GM12878 (cell line): ENCODE measurements at regions not wholly inside any gene's neighbourhood (a gene's known extent, or its start where the extent isn't known, plus 50 kb on each side); places are given as distances from the start of the nearest gene placed in this dataset.

Source experiments
- ATAC-seq: fragments of 200-7000 bp; cut with Tn5 transposase; 3 replicates; pipeline ENCODE4 v1.9.1; 2020; ENCODE audit warnings: mild to moderate bottlenecking, moderate library complexity
- BruUV-seq: library from RNA; stranded (reverse); fragments of 400-500 nt; replicated peaks from 2 replicates; lab custom pipeline; 2021; lab: Mats Ljungman, UMichigan
- CTCF ChIA-PET: fragments of 300-600 bp; sonication (Branson Sonifier 250); formaldehyde crosslinking; extraction: SDS; loops from one replicate; lab custom pipeline; 2021; ENCODE audit warnings: inconsistent platforms; lab: Yijun Ruan, JAX
- POLR2A ChIA-PET: fragments of 350-600 bp; formaldehyde crosslinking; extraction: SDS; loops from one replicate; lab custom pipeline; 2021; ENCODE audit warnings: inconsistent platforms; lab: Charles Lee
- RAD21 ChIA-PET: fragments of 300-600 bp; sonication (Branson Sonifier 250); formaldehyde crosslinking; loops from one replicate; lab custom pipeline; 2023; ENCODE audit warnings: antibody characterized with exemption; ENCODE audit not compliant: unreplicated experiment; lab: Charles Lee
- SMC1A ChIA-PET: fragments of 300-600 bp; sonication (Branson Sonifier 250); formaldehyde crosslinking; loops from one replicate; lab custom pipeline; 2023; ENCODE audit not compliant: unreplicated experiment, uncharacterized antibody; lab: Charles Lee
- DNase-seq: peaks from one replicate; pipeline ENCODE4 v3.0.0-alpha.2; 2011; ENCODE audit warnings: low read depth, low spot score
- FAIRE-seq: peaks from 3 replicates; lab custom pipeline; 2011; peaks lifted over from hg19 to GRCh38; lab: Jason Lieb, UNC
- H2AFZ ChIP-seq: 2 replicates; pipeline ENCODE4 v1.6.0; 2011; ENCODE audit warnings: low read depth, low read length, control low read depth; ENCODE audit not compliant: control insufficient read depth
- H3K27ac ChIP-seq: 2 replicates; pipeline ENCODE4 v1.5.1; 2011; ENCODE audit warnings: control low read depth; ENCODE audit not compliant: control insufficient read depth, insufficient read depth
- H3K27me3 ChIP-seq, 2 experiments: replicated peaks in 1 of 2; 2 replicates each; pipeline versions ENCODE4 v1.6.0 to v1.6.1; 2011; ENCODE audit warnings: low read length in 1 of 2; ENCODE audit not compliant: control insufficient read depth in 2 of 2, insufficient read depth in 2 of 2
- H3K36me3 ChIP-seq, 2 experiments: 2 replicates each; pipeline ENCODE4 v1.5.1; 2011; ENCODE audit warnings: low read length in 1 of 2; ENCODE audit not compliant: control insufficient read depth in 2 of 2, insufficient read depth in 2 of 2
- H3K4me1 ChIP-seq: 2 replicates; pipeline ENCODE4 v1.6.1; 2011; ENCODE audit warnings: mild to moderate bottlenecking, low read length, moderate library complexity, mixed read lengths; ENCODE audit not compliant: control insufficient read depth, insufficient read depth
- H3K4me2 ChIP-seq: 2 replicates; pipeline ENCODE4 v1.6.0; 2011; ENCODE audit warnings: control low read depth; ENCODE audit not compliant: control insufficient read depth, insufficient read depth
- H3K4me3 ChIP-seq: fragments of 200-600 bp; sonication (generic); 2 replicates; pipeline ENCODE4 v1.5.1; 2016
- H3K79me2 ChIP-seq: 2 replicates; pipeline ENCODE4 v1.6.0; 2011; ENCODE audit warnings: low read length; ENCODE audit not compliant: control insufficient read depth, insufficient read depth
- H3K9ac ChIP-seq: 2 replicates; pipeline ENCODE4 v1.8.0; 2011; ENCODE audit warnings: low read length, control low read depth, mixed read lengths; ENCODE audit not compliant: control insufficient read depth, insufficient read depth
- H3K9me3 ChIP-seq: replicated peaks from 3 replicates; pipeline ENCODE4 v1.5.1; 2011; ENCODE audit warnings: mild to moderate bottlenecking, low read length; ENCODE audit not compliant: control insufficient read depth, insufficient read depth
- H4K20me1 ChIP-seq: 2 replicates; pipeline ENCODE4 v1.6.0; 2011; ENCODE audit not compliant: control insufficient read depth, insufficient read depth
- BHLHE40 ChIP-seq, 2 experiments: fragments of 450-650 bp in 1 of 2; IDR thresholded peaks; 2 replicates each; pipeline ENCODE4 v1.6.1; 2011 to 2017; ENCODE audit warnings: low read depth in 2 of 2, borderline replicate concordance in 1 of 2, improper control_type of control experiment in 1 of 2, low read length in 1 of 2, mild to moderate bottlenecking in 1 of 2
- CBFB ChIP-seq: IDR thresholded peaks from 2 replicates; pipeline ENCODE4 v1.6.1; 2016; ENCODE audit warnings: antibody characterized with exemption, low read depth
- CREM ChIP-seq: IDR thresholded peaks from 2 replicates; pipeline ENCODE4 v1.6.1; 2014; ENCODE audit warnings: antibody characterized with exemption, low read depth
- FOXK2 ChIP-seq: fragments of 450-650 bp; IDR thresholded peaks from 2 replicates; pipeline ENCODE4 v1.6.1; 2017; ENCODE audit warnings: mild to moderate bottlenecking, moderate library complexity
- HDGF ChIP-seq: fragments of 450-650 bp; IDR thresholded peaks from 2 replicates; pipeline ENCODE4 v1.6.1; 2016; ENCODE audit warnings: antibody characterized with exemption
- JUNB ChIP-seq: IDR thresholded peaks from 2 replicates; pipeline ENCODE4 v1.6.1; 2016; ENCODE audit warnings: antibody characterized with exemption, mild to moderate bottlenecking
- NBN ChIP-seq: fragments of 450-650 bp; IDR thresholded peaks from 2 replicates; pipeline ENCODE4 v1.6.1; 2016
- NFXL1 ChIP-seq: fragments of 450-650 bp; IDR thresholded peaks from 2 replicates; pipeline ENCODE4 v1.6.1; 2017; ENCODE audit warnings: antibody characterized with exemption, mild to moderate bottlenecking, borderline replicate concordance
- NR2F1 ChIP-seq: fragments of 450-650 bp; conservative IDR thresholded peaks from 2 replicates; pipeline ENCODE4 v1.6.1; 2017; ENCODE audit warnings: mild to moderate bottlenecking
- NRF1 ChIP-seq: conservative IDR thresholded peaks from 2 replicates; pipeline ENCODE4 v1.6.1; 2011; ENCODE audit warnings: mild to moderate bottlenecking, low read depth, low read length, improper control_type of control experiment
- POLR2AphosphoS5 ChIP-seq: IDR thresholded peaks from 2 replicates; pipeline ENCODE4 v1.6.1; 2011; ENCODE audit warnings: mild to moderate bottlenecking, low read length, inconsistent platforms
- POU2F2 ChIP-seq: IDR thresholded peaks from 3 replicates; pipeline ENCODE4 v1.6.1; 2011; ENCODE audit warnings: low read depth, mild to moderate bottlenecking, low read length, borderline replicate concordance
- RAD51 ChIP-seq: fragments of 450-650 bp; IDR thresholded peaks from 2 replicates; pipeline ENCODE4 v1.6.1; 2016; ENCODE audit warnings: moderate library complexity, mild to moderate bottlenecking, inconsistent platforms
- RELA ChIP-seq: fragments of 450-650 bp; IDR thresholded peaks from 2 replicates; pipeline ENCODE4 v1.8.0; 2014; ENCODE audit warnings: borderline replicate concordance; ENCODE audit not compliant: partially characterized antibody
- SREBF1 ChIP-seq: IDR thresholded peaks from 2 replicates; pipeline ENCODE4 v1.6.1; 2012; ENCODE audit warnings: mild to moderate bottlenecking, low read length
- USF2 ChIP-seq: IDR thresholded peaks from 2 replicates; pipeline ENCODE4 v1.6.1; 2011; ENCODE audit warnings: low read depth, low read length, improper control_type of control experiment, borderline replicate concordance
- ZSCAN29 ChIP-seq: fragments of 450-650 bp; IDR thresholded peaks from 2 replicates; pipeline ENCODE4 v1.6.1; 2017; ENCODE audit warnings: mild to moderate bottlenecking, moderate library complexity
- WGBS: methylation state at CpG from one replicate; pipeline ENCODE4 v1.1.6; 2016; ENCODE audit warnings: low lambda C conversion rate; ENCODE audit not compliant: insufficient replicate concordance, insufficient coverage; ENCODE audit errors: missing lambda C conversion rate; 5-methylcytosine and 5-hydroxymethylcytosine counted together
- in situ Hi-C: fragments of 300-500 bp; cut with MboI; formaldehyde crosslinking; loops from 9 replicates; pipeline ENCODE4 v1.14.3; 2018; ENCODE audit warnings: mixed read lengths
- intact Hi-C: fragments of 100-400 bp; cut with micrococcal nuclease; formaldehyde crosslinking; loops from one replicate; pipeline ENCODE4 v1.14.2; 2022; ENCODE audit not compliant: unreplicated experiment
- TF ChIP-seq, protein P1 (sequence below): fragments of 450-650 bp; IDR thresholded peaks from 2 replicates; pipeline ENCODE4 v1.6.1; 2017; ENCODE audit warnings: antibody characterized with exemption, mild to moderate bottlenecking, moderate library complexity

- ChIA-PET SMC1A (no interaction called here), RAD21 (no interaction called here), CTCF (no interaction called here), POLR2A (no interaction called here)
- Histone ChIP-seq H3K9me3 (no peaks in the 10 kb centered on the region; the same call in 1 of the 3 replicates), H3K9ac (no peak overlapping the region), H4K20me1 (no peaks in the 10 kb centered on the region), H3K4me3 (no peak overlapping the region), H3K27ac (no peak overlapping the region), H3K27me3 (no peaks in the 10 kb centered on the region), H2AFZ (no peak overlapping the region), H3K79me2 (no peaks in the 10 kb centered on the region), H3K4me2 (no peak overlapping the region), H3K36me3 (no peaks in the 10 kb centered on the region), H3K4me1 (no peaks in the 10 kb centered on the region)
- DNase-seq (no peak), FAIRE-seq (no peak), ATAC-seq (no peak)
- intact Hi-C loops (no loop called here), in situ Hi-C loops (no loop called here)
- no peak for TF ChIP-seq POU2F2
- no peak for TF ChIP-seq CREM
- no peak for TF ChIP-seq BHLHE40 (IDR thresholded peaks at IDR 0.05; ENCODE audit: borderline replicate concordance in 1 of 2, low read depth in 2 of 2, low read length in 1 of 2)
- TF ChIP-seq HDGF, result no peak
- no peak for TF ChIP-seq RELA
- no peak for TF ChIP-seq NR2F1
- no peak for TF ChIP-seq SREBF1
- TF ChIP-seq NRF1, result no peak
- TF ChIP-seq POLR2AphosphoS5, result no peak
- TF ChIP-seq NFXL1, result no peak
- no peak for TF ChIP-seq FOXK2
- TF ChIP-seq ZSCAN29, result no peak
- no peak for TF ChIP-seq RAD51
- no peak for TF ChIP-seq NBN
- no peak for TF ChIP-seq USF2
- TF ChIP-seq JUNB, result no peak
- TF ChIP-seq CBFB, result no peak
- TF ChIP-seq, protein P1, sequence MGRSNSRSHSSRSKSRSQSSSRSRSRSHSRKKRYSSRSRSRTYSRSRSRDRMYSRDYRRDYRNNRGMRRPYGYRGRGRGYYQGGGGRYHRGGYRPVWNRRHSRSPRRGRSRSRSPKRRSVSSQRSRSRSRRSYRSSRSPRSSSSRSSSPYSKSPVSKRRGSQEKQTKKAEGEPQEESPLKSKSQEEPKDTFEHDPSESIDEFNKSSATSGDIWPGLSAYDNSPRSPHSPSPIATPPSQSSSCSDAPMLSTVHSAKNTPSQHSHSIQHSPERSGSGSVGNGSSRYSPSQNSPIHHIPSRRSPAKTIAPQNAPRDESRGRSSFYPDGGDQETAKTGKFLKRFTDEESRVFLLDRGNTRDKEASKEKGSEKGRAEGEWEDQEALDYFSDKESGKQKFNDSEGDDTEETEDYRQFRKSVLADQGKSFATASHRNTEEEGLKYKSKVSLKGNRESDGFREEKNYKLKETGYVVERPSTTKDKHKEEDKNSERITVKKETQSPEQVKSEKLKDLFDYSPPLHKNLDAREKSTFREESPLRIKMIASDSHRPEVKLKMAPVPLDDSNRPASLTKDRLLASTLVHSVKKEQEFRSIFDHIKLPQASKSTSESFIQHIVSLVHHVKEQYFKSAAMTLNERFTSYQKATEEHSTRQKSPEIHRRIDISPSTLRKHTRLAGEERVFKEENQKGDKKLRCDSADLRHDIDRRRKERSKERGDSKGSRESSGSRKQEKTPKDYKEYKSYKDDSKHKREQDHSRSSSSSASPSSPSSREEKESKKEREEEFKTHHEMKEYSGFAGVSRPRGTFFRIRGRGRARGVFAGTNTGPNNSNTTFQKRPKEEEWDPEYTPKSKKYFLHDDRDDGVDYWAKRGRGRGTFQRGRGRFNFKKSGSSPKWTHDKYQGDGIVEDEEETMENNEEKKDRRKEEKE, result no peak
- WGBS, result 59% methylated on average over 5 of the region's 5 CpGs
- no TSS peak for BruUV-seq
Measured at GRCh38 chr13:111790621-111791020, 276.3 kb upstream of the SOX1 start.
